Activated CD4-positive, alpha-beta T cell treated with anti-CD3 and anti-CD28 coated beads, Interleukin-2, amount 50 U/mL, for 48 hours (primary cell): ENCODE measurements at regions not wholly inside any gene's neighbourhood (a gene's known extent, or its start where the extent isn't known, plus 50 kb on each side); places are given as distances from the start of the nearest gene placed in this dataset.

ENCODE experiments used
- DNase-seq, 2 experiments: peaks; one replicate each; pipeline ENCODE4 v3.0.0-alpha.2; 2020

DNA sequence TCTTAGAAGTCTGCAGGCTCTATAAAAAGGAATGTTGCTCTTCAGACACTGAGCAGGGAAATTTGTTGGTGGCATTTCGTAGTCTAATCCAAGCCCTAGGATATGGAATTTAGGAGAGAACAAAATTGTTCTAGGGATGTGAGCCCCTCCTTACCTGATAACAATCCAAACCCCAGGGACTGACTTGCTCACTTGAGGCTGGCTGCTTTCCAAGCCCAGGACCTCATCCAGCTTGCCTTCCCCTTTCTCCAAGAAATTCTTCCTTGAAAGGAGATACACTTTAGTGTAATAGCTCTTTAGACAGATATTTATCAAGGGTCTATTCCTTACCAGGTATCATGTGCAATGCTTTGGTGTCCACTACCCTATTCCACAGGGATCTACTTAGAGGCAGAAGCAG lies 279.8 kb downstream of the C1D start:
- no peak for DNase-seq

DNA sequence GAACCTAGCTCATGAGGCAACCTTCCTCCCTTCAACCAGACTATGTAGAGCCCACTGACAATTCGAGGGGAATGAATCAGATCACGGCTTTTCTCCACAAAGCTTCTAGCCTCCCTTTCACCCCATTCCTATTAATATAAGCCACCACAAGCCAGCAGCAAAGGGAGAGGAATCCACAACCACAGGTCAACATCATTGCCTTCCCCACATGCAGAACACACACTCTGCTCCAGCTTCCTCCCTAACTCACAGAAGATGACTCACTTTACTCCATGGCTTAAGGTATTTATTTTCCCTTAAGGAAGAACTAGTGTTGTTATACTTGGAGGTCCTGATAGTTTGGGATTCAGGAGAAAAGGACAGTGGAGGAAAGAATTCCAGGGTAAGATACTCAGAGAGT lies 272.2 kb downstream of the C1D start:
- DNase-seq: no peak

- no peak for DNase-seq
These were observed 270.6 kb downstream of the C1D start for GRCh38 chr2:67792191-67792590.

GRCh38 chr2:67792681-67793091 lies 270.1 kb downstream of the C1D start:
- no peak for DNase-seq

DNA sequence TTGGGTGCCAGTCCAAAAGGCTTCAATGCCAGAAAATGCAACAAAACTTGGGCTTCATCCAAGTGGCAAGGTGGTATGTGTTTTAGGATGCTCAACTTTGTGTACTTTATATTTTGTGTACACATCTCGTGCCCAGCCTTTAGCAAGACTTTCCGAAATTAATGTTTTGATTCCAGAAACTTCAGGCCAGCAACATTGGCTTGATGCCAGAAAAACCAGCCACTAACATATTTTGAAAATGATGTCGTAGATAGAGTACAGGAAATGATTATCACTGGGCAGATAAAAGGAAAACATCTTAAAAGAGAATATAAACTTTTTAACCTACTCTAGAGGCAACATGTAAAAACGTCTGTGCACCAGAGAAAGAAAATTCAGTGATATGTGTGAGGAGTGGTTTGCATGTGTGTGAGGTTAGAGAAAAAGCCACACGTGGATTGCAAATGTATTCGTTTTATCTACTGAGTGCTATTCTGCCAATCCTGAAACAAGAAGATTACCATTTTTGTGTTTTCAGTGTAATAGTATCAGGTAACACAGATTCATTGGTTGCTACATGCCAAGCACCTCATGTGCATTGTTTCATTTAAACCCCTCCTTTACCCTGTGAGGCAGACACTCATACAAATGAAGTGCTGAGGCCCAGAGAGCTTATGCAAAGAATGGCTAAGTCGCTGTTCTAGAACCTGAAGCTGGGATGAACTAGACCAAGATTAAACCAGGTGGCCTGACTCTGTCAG lies 264.8 kb downstream of the C1D start:
- DNase-seq: no peak

DNA sequence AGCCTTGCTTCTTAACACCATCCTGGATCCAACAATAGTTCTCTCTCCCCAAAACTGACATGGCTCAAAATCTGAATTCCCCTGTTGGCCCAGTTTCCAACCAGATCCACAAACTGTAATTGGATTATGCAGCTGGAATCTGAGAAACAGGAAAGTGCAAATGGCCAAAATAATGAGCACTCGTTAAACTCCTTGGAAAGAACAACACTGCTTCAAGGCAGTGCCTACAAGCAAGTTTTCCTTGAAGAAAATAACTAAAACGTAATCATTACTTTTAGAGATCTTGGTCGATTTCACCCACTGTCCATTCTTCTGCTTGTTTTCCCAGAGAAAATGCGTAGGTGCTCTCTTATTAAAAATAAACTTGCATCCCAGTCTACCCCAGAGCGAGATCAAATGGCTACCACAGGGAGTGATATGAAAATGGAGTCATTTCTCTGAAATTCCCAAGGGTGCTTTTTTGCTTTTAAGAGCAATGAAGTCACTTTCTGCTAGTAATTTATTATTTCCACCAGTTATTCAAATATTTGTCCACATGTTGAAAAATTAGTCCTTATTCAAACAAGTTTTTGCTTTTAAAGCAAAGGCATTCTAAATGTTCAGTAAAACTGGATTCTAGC lies 264.2 kb downstream of the C1D start:
- DNase-seq: no peak

DNA sequence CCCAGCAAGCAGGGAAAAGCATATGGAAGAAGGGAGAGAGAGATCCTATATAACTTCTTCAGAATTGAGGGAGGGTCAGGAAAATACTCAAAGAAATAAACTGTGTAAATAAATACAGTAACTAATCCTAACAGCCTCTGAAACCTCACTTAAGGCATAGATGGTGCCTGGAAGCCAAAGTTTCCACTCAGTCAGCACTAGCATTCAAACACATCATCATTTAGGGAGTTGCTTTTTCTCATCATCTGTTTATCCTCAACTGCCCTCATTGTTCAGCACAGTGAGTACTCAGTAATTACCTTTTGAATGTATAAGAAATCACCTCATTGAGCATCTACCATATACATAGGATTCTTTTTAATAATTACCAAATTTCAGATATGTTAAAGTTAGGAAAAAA lies 262.9 kb downstream of the C1D start:
- DNase-seq: no peak

GRCh38 chr2:67802291-67802690 lies 260.5 kb downstream of the C1D start:
- no peak for DNase-seq

- DNase-seq: no peak
These were observed 260.0 kb downstream of the C1D start for GRCh38 chr2:67802824-67803223.

DNA sequence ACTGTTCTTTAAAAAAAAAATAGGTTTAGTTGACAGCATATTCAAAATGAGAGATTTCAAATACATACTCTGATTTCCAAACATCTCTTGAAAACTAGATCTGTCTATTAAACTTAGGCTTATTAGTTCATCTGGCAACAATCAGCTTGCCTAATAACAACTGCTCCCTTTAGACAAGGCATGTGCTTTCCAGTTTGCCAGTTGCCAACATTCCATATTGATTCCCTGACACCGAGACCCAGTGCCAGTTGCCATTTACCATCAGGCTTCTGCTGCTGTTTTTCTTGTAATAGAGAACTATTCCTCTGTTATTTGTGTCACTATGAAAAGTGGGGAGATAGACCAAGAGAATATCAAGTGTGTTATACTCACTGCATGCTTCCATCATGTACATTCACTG lies 256.0 kb downstream of the C1D start:
- no peak for DNase-seq

- no peak for DNase-seq
These were observed 254.7 kb downstream of the C1D start for GRCh38 chr2:67808112-67808511.

GRCh38 chr2:67812682-67813081 lies 250.1 kb downstream of the C1D start:
- DNase-seq: no peak

GRCh38 chr2:67823726-67824125 lies 239.1 kb downstream of the C1D start:
- no peak for DNase-seq

GRCh38 chr2:67824186-67824585 lies 238.6 kb downstream of the C1D start:
- no peak for DNase-seq

GRCh38 chr2:67825476-67825875 lies 237.3 kb downstream of the C1D start:
- no peak for DNase-seq

DNA sequence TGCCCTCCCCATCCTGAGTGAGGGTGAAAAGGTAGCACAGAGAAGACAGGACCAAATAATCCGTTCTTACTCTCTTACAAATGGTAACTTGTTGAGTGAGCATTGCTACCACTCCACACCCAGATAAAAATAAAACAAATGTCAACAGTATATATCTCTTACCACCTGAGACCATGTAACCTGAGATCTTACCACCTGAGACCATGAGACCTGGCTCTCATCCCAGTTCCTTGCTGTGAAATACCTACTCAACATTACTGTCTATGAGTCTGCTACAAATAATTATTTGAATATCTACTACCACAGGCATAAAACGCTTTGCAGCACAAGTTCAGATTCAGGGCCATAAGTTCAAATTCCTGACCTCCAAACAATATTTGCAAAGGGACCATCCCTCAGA lies 234.7 kb downstream of the C1D start:
- DNase-seq: no peak

GRCh38 chr2:67829470-67829869 lies 233.3 kb downstream of the C1D start:
- no peak for DNase-seq

GRCh38 chr2:67833632-67834031 lies 229.2 kb downstream of the C1D start:
- DNase-seq: no peak

GRCh38 chr2:67834482-67834881 lies 228.3 kb downstream of the C1D start:
- no peak for DNase-seq

DNA sequence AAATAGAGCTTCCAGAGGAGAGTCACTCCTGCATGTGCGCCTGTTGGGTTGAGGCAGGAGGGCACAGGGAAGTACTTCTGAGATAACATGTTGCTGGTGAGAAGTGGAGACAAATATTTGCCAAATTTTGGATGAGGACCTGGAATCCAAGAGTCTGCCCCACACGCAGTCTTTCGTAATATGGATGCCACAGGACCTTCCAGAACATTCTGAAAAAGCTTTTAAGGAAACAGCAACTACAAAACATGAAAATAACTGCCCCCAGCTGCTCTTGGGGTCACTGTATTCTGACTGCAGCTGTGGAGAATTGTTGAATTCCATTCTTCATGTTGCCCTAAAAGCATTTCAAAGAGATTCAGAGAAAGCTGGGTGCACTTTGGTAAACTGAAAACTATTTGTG lies 227.5 kb downstream of the C1D start:
- DNase-seq: no peak

- no peak for DNase-seq
These were observed 225.9 kb downstream of the C1D start for GRCh38 chr2:67836866-67837265.

DNA sequence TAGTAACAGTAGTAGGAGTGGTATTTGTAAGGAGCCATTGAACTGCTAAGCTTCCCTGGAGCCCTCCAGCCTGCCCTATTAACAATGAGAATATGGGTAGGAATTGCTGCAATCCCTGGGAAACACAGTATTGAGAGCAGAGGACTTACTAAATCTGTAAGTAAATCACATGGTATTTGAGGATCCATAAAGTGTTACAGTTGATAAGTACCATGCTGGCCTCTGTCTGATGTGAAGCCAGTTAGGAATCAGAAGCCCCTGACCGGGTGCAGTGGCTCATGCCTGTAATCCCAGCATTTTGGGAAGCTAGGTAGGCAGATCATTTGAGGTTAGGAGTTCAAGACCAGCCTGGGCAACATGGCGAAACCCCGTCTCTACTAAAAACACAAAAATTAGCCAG lies 224.6 kb downstream of the C1D start:
- DNase-seq: no peak

DNA sequence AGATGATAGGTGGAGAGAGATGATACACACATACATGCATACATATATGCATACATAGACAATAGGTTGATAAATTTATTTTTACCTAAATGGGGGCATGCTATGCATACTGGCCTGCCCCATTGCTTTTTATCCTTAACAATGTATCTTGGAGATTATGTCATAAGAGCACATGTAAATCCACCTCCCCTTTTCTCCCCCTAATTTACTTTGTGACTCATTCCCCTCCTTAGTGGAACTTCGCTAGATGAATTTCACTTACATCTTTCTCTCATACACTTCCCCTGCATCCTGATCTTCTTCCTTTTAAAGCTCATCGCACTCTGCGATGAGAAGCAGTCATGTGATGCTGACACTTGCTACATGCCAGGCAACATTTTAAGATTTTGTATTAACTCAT lies 223.6 kb downstream of the C1D start:
- no peak for DNase-seq

DNA sequence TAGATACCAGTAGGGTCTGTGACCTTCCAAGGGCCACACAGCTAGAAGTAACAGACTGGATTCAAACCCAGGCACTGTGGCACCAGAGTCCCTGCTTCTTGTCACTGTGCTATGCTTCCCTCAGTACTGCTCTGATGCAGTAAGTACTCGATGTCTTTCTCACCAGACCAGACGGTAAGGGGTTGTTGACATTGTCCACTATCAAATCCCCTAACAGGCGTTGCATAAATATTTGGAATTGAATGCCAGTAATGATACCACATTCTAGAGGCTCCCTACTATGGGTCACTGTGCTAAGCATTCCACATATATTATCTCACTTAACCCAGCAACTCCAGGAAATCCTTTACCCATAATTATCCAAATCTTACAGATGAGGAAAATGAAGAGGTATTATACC lies 223.1 kb downstream of the C1D start:
- no peak for DNase-seq

DNA sequence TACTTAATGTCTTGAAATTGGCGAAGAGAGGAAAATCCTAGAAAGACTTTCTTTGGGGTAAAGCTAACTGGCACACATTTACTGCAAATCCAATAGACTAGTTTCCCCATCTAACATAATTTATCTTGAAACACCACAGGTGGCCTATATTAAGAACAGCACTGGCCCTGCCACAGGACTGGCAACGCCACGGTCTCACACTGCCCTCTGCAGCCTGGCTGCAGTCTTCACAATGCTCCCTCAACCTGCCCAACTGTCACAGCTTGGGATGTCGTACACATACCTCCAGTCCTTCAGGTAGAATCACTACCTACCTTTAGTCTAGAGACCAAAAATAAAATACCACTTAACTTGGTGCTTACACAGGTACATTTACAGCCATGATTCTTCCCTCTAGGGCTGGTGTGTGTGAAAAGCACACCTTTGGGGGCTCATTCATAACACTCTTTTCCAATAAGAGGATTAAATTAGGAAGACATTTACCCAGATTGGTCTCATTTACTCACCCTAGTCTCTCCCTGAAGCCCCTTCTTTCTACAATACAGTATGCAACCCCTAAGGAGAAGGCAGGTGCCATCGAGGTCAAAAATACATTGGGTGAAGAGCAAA lies 222.2 kb downstream of the C1D start:
- peak; percentile 26 to 29 for DNase-seq
